ENCODE measurements at regions not wholly inside any gene's neighbourhood (a gene's known extent, or its start where the extent isn't known, plus 50 kb on each side); places are given as distances from the start of the nearest gene placed in this dataset.
"Not testable (repeated sequence)": the region's sequence is repeated elsewhere in the genome, so short reads cannot be mapped to it uniquely, and the experiment has no call there.

DNA sequence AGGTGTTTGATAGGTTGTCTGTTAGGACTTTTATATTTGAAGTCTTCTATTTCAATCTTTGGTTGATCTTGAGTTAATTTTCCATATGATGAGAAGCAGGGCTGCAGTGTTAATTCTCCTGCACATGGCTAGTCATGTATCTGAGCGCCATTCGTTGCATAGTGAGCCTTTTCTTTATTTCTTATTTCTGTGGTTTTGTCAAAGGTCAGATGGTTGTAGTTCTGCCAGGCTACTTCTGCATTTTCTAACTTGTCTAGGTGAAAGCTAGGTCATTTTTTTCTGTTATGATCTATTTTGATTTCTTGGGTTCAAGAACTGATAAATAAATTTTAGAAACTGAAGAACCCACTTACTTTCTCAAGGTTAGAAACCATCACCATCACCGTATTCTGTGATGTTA, 56.7 kb downstream of the CCDC74A start:
- no peak for DNase-seq (ENCODE audit: low read depth)

DNA sequence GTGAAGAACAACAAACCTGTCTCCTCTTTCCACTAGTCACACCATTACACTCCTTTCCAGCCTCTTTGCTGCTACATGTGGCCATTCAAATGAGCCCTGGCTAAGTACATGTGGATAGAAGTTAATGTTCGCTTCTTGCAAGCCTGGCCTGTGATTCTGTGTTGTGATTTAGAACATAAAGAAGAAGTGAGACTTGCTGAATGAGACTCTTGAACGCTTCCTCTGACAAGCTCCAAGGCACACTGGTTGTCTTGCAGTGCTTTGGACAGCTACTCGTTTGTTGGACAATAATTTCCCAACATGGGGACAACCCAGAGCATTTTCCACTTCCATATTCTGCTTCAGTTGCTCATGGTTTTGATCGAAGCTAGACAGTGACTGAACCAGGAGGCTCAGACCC, 57.3 kb downstream of the CCDC74A start:
- no peak for DNase-seq (ENCODE audit: low read depth)

DNA sequence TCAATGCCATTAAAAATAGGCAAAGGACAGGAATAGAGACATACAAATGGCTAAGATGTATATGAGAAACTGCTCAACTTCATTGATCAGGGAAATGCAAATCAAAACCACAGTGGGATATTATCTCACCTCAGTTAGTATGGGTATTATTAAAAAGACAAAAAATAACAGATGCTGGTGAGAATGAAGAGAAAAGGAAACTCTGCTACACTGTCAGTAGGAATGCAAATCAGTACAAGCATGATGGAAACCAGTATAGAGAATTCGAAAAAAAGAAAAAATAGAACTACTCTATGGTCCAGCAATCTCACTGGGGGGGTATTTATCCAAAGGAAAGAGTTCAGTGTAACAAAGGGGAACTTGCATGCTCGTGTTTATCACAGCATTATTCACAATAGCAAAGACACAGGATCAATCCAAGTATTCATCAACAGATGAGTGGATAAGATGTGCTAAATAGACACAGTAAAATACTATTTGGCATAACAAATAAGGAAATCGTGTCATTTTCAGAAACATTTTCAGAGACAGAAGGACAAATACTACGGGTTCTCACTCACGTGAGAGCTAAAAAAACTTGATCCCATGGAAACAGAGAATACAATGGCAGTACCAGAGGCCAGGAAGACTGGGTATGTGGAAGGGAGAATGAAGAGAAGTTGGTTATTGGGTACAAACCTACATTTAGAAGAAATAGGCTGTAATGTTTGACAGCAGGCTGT, 60.6 kb downstream of the CCDC74A start:
- DNase-seq (ENCODE audit: low read depth), result no peak

DNA sequence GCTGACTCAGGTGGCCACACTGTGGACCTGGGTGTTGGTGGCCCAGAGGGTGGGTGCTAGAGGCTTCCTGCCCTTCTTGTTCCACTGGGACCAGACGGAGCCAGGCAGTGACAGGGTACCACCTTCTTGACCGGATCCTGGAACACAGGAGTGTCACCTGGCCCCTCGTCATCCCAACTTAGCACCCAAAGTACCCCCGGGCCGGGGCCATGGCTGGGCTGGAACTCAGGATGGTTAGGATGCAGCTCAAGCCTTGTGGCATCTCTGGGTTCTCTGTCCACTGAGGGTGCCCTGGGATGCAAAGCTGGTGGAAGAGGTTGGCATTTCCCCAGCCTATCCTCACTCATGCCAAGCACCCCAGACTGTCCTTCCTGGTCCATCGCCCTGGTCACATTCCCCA, 61.4 kb downstream of the CCDC74A start:
- DNase-seq (ENCODE audit: low read depth), result not testable (repeated sequence)

DNA sequence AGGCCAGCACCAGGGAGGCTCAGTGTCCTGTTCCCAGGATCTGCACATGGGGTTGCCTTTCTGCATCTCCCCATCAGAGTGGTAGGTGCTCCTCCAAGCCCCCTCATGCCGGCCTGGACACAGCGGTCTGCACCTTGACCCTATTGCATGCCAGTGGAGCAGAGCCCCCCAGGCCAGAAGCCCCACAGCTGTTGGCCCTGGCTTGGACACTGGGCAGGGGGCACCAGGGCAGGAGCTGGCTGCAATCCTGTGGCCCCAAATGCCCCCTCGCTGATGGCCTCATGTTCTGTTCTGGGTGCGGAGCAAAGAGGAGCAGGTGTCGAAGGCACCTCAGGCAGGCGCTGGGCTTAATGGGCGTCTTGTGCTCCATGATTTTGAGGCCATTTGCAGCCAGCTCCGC, 62.7 kb downstream of the CCDC74A start:
- no peak for DNase-seq (ENCODE audit: low read depth)

DNA sequence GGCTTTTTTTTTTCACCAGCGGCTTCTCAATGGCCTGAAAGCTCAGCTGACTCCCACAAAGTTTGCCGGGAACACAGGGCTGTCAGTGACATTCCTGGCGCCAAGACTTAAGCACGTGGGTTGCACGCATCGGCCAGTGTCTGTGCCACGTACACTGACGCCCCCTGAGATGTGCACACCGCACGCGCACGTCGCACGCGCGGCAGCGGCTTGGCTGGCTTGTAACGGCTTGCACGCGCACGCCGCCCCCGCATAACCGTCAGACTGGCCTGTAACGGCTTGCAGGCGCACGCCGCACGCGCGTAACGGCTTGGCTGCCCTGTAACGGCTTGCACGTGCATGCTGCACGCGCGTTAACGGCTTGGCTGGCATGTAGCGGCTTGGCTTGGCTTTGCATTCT, 63.2 kb downstream of the CCDC74A start:
- DNase-seq (ENCODE audit: low read depth), result no peak

DNA sequence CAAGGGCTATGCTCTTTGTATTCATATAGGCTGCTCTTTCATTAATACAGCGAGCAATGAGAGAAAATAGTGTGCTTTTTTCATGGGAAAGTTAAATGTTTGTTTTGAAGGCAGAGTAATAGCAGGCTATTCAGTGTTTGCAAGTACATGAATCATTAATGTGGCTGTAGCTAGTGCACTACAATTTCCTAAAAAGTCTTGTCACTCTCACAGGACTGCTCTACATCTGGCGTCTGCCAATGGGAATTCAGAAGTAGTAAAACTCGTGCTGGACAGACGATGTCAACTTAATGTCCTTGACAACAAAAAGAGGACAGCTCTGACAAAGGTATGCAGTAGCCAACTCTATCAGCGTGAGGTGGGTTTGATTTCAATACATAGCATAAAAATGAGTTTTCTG, 68.9 kb downstream of the CCDC74A start:
- not testable (repeated sequence) for DNase-seq (ENCODE audit: low read depth)

DNA sequence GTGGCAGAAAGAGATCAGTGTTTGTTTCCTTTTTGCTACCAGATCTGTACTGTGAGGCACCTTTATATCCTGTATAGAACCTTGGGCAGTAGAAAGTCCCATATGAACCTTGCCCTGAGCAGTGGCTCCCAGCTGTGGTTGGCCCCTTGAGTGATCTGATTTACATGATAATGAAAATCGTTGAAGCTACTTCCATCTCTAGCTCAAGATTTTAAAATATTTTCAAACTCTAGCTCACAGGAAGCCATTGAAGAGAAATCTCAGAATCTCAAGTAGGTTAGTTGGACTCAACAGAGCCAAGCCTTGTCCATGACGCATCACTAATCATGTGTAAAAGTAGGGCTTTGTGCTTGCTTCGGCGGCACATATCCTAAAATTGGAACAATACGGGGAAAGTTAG, 74.8 kb downstream of the CCDC74A start:
- not testable (repeated sequence) for DNase-seq (ENCODE audit: low read depth)

DNA sequence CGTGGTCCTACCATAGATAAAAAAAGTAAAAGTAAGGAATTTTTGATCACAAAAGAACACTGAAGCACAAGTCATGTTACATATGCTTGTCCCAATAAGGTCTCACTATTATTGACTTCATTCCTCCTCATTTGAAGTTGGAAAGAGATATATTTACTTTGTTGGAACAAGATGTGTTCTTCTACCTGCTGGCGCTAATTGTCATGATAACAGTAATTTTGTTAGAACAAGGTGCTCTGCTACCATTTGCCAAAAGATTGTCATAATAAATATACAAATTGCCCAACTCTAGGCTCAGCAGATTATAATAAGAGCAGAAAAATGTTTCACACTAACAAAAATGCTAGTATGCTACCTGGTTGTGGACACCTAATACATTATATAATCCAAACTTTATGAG, 77.0 kb downstream of the CCDC74A start:
- DNase-seq (ENCODE audit: low read depth), result not testable (repeated sequence)

DNA sequence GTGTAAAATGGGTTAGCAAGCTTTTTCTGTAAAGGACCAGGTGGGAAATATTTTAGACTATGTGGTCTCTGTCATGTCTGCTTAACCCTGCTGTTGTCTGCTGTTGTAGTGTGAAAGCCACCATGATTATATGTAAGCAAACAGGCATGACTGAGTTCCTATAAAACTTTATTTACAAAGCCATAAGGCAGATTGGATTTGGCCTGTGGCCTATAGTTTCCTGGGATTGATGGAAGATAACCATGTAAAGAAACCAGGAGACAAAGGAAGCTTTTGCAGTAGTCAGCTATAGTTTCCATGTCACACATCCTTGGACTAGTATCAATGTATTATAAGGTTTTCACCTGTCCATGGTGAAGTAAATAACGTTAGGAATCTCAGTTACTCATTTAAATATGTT, 78.7 kb downstream of the CCDC74A start:
- DNase-seq (ENCODE audit: low read depth), result not testable (repeated sequence)

DNA sequence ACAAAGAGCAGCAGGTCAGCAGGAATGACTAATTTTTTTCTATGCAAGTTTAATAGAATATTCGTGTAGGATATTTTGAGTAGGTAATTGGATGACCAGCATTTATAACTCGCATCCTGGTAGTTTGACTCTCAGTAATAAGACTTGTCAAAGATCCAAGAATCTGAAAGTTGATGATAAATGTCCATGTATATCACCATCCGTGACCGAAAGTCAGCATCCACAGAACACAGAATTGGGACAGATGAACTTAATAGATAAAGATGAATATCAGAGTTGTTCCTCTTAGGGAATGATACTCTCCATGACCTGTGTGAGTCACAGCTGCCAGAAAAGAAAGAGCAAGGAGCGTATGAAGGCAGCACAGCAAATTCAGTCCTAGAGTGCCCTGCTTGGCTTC, 79.4 kb downstream of the CCDC74A start:
- peak; percentile 62 for DNase-seq (ENCODE audit: low read depth)

DNA sequence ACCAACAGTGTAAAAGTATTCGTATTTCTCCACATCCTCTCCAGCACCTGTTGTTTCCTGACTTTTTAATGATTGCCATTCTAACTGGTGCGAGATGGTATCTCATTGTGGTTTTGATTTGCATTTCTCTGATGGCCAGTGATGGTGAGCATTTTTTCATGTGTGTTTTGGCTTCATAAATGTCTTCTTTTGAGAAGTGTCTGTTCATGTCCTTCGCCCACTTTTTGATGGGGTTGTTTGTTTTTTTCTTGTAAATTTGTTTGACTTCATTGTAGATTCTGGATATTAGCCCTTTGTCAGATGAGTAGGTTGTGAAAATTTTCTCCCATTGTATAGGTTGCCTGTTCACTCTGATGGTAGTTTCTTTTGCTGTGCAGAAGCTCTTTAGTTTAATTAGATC, 86.9 kb downstream of the CCDC74A start:
- DNase-seq (ENCODE audit: low read depth), result not testable (repeated sequence)

DNA sequence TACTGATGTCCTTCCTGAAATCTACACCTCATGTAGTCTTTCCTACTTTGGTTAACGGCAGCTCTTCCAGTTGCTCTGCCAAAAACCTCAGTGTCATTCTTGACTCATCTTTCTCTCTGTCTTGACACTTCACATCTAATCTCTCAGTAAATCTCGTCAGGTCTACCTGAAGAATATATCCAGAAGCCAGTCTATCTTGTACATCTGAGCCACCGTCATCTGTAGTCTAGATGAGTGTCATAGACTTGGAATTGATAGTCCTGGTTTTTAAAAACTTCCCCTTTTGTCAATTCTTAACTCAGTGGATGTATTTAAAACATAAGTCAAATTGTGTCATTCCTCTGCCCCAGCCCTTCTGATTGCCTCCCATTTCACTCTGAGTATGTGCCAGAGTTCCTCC, 90.6 kb downstream of the CCDC74A start:
- not testable (repeated sequence) for DNase-seq (ENCODE audit: low read depth)

DNA sequence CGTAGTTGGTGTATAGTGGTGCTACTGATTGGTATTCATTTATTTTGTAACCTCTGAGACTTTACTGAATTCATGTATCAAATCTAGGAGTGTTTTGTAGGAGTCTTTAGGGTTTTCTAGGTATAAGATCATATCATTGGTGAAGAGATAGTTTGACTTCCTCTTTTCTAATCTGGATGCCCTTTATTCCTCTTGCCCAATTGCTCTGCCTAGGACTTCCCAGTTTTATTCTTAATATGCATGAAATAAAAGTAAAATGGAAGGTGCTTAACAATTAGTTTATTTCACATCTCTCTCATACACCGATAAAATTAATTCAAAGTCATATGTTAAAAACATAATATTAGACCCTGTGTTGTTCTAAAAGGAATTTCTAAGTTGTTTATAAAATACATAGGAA, 95.2 kb downstream of the CCDC74A start:
- not testable (repeated sequence) for DNase-seq (ENCODE audit: low read depth)

DNA sequence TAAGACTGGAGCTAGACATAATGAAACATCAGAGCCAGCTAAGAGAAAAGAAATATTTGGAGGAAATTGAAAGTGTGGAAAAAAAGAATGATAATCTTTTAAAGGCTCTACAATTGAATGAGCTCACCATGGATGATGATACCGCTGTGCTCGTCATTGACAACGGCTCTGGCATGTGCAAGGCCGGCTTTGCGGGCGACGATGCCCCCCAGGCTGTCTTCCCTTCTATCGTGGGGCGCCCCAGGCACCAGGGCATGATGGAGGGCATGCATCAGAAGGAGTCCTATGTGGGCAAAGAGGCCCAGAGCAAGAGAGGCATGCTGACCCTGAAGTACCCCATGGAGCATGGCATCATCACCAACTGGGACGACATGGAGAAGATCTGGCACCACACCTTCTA, 98.3 kb downstream of the CCDC74A start:
- not testable (repeated sequence) for DNase-seq (ENCODE audit: low read depth)

DNA sequence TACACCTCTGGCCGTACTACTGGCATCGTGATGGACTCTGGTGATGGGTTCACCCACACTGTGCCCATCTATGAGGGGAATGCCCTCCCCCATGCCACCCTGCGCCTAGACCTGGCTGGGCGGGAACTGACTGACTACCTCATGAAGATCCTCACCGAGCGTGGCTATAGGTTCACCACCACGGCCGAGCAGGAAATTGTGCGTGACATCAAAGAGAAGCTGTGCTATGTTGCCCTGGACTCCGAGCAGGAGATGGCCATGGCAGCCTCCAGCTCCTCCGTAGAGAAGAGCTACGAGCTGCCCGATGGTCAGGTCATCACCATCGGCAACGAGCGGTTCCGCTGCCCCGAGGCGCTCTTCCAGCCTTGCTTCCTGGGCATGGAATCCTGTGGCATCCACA, 98.9 kb downstream of the CCDC74A start:
- DNase-seq (ENCODE audit: low read depth), result not testable (repeated sequence)

DNA sequence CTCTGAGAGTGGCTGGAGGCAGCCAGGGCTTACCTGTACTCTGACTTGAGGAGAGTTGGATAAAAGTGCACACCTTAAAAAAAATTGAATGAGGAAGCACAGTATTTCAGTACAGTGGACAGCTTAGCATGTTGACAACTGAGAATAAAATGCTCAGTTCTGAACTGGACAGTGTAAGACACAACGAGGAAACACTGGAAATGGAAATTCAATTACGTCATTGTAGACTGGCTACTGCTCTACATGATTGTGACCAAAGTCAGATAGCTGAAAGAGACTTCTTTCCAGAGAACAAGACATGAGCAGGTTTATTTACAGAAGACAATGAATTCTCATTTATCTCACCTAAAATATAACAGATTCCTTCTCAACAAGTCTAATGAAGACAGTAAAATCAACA, 100.1 kb downstream of the CCDC74A start:
- peak; percentile 57 for DNase-seq (ENCODE audit: low read depth)

DNA sequence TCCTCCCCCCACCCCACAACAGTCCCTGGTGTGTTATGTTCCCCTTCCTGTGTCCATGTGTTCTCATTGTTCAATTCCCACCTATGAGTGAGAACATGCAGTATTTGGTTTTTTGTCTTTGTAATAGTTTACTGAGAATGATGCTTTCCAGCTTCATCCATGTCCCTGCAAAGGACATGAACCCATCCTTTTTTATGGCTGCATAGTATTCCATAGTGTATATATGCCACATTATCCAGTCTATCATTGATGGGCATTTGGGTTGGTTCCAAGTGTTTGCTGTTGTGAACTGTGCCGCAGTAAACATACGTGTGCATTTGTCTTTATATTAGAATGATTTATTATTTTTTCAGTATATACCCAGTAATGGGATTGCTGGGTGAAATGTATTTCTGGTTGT, 104.0 kb downstream of the CCDC74A start:
- DNase-seq (ENCODE audit: low read depth), result not testable (repeated sequence)

DNA sequence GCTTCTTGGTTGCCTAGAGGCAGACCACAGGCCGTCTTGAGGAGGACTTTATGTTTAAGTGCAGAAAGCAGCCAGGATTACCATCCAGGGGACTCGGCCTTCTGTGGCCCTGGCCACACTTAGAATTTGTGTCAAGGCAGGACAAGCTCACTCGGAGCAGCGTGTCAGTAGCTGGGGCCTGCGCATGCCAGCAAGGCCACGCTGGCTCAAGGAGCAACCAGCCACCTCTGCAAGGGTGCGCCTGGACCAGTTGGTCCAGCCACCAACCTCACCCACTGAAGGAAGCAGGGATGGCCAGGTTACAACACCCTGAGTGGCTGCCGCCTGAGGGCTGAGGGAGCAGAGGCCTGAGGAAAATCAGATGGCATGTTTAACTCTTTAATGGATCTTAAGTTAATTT, 105.7 kb downstream of the CCDC74A start:
- not testable (repeated sequence) for DNase-seq (ENCODE audit: low read depth)

DNA sequence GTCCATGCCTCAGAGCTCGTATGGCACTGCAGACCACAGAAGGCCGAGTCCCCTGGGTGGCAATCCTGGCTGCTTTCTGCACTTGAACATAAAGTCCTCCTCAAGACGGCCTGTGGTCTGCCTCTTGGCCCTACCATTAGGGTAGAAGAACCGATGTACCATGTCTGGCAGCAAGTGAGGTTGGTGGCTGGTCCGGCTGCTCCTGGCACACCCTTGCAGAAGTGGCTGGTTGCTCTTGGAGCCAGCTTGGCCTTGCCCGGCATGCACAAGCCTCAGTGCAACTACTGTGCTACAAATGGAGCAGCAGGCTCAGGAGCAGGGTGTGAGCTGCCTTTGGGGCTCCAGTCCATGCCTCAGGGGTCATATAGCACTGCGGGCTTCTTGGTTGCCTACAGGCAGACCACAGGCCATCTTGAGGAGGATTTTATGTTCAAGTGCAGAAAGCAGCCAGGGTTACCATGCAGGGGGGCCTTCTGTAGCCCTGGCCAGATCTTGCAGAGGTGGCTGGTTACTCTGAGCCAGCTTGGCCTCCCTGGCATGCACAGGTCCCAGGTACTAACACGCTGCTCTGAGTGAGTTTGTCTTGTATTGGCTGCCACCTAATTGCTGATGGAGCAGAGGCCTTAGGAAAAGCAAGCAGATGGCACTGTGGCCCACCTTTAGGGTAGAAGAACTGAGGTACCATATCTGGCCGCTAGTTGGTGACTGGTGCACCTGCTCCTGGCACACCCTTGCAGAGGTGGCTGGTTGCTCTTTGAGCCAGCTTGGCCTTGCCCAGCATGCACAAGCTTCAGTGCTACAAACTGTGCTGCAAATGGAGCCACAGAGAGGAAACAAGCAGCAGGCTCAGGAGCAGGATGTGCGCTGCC, 106.4 kb downstream of the CCDC74A start:
- not testable (repeated sequence) for DNase-seq (ENCODE audit: low read depth)

DNA sequence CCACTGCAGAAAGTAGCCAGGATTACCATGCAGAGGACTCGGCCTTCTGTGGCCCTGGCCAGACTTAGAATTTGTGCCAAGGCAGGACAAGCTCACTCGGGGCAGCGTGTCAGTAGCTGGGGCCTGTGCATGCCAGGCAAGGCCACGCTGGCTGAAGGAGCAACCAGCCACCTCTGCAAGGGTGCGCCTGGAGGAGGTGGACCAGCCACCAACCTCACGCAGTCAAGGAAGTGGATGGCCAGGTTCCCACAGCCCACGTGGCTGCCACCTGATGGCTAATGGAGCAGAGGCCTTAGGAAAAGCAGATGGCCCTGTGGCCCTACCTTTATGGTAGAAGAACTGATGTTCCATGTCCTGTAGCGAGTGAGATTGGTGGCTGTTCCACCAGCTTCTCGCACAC, 107.9 kb downstream of the CCDC74A start:
- DNase-seq (ENCODE audit: low read depth), result no peak

DNA sequence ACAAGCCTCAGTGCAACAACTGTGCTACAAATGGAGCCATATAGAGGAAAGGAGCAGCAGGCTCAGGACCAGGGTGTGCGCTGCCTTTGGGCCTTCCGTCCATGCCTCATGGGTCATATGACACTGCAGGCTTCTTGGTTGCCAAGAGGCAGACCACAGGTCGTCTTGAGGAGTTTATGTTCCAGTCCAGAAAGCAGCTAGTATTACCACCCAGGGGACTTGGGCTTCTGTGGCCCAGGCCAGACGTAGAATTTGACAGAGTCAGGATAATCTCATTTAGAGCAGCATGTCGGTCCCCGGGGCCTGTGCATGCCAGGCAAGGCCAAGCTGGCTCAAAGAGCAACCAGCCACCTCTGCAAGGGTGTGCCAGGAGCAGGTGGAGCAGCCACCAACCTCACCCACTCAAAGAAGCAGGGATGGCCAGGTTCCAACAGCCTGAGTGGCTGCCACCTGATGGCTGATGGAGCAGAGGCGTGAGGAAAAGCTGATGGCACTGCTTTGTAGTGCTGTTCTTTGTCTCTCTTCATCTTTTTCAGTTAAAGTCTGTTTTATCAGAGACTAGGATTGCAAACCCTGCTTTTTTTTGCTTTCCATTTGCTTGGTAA, 109.1 kb downstream of the CCDC74A start:
- DNase-seq (ENCODE audit: low read depth), result not testable (repeated sequence)

Data from RPMI7951 (cell line).